ENCODE measurements at regions not wholly inside any gene's neighbourhood (a gene's known extent, or its start where the extent isn't known, plus 50 kb on each side); places are given as distances from the start of the nearest gene placed in this dataset.

DNA sequence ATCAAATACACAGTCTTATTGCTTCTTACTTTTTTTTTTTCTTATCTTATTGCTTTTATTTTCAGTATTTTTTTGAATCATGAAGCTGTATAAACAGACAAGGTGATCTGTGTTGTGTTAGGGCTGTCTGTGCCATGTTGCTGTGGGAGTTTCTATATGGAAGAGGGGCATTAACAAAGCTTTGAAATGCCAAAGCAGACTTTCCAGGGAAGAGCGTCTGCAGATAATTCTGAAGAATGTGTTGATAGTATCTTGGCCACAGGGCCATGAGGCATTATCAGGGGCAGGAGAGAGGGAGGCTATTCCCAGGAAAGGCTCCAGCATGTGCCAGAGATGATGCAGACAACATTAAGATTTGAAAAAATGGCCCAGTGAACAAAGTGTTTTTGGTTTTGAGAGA is 354.5 kb downstream of the UTRN start:
- no peaks in the 10 kb centered on the region for H3K9me3 ChIP-seq (ENCODE audit: control insufficient read depth, insufficient read depth, low read length)
- CTCF ChIA-PET = interaction anchor here (0.6 kb wide), 1 partner anchor 299 kb away, joined by 5 read pairs; no protein-coding TSS in a partner anchor
- TF ChIP-seq, protein P1, sequence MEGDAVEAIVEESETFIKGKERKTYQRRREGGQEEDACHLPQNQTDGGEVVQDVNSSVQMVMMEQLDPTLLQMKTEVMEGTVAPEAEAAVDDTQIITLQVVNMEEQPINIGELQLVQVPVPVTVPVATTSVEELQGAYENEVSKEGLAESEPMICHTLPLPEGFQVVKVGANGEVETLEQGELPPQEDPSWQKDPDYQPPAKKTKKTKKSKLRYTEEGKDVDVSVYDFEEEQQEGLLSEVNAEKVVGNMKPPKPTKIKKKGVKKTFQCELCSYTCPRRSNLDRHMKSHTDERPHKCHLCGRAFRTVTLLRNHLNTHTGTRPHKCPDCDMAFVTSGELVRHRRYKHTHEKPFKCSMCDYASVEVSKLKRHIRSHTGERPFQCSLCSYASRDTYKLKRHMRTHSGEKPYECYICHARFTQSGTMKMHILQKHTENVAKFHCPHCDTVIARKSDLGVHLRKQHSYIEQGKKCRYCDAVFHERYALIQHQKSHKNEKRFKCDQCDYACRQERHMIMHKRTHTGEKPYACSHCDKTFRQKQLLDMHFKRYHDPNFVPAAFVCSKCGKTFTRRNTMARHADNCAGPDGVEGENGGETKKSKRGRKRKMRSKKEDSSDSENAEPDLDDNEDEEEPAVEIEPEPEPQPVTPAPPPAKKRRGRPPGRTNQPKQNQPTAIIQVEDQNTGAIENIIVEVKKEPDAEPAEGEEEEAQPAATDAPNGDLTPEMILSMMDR (IDR thresholded peaks at IDR 0.05; ENCODE audit: low read depth, low read length) = no peak
- H3K27ac ChIP-seq (ENCODE audit: low read depth, low read length) = no peak overlapping the region
- POLR2A ChIA-PET = no interaction called here
- H3K27me3 ChIP-seq (ENCODE audit: control insufficient read depth, insufficient read depth, low read length) = no peaks in the 10 kb centered on the region
- no peak for DNase-seq (ENCODE audit: low read depth, low spot score)
- H3K4me3 ChIP-seq (ENCODE audit: low read depth, low read length) = no peak overlapping the region

DNA sequence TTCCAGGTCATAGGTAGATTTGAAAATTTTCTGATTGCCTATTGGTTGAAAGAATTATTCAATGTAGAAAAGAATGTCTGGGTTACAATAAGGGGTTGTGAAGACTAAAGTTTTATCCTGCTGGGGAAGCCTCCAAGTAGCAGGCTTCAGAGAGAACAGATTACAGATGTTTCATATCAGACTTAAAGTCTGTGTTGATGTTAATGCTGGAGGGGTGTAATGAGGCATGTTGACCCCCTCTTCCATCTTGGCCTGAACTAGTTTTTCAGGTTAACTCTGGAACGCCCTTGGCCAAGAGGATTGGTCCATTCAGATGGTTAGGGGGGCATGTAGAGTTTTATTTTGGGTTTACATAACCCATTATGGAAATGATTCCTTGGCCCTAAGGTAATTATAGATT is 356.2 kb downstream of the UTRN start:
- Histone ChIP-seq H3K9me3 (ENCODE audit: control insufficient read depth, insufficient read depth, low read length) (no peaks in the 10 kb centered on the region), H3K4me3 (ENCODE audit: low read depth, low read length) (no peak overlapping the region), H3K27ac (ENCODE audit: low read depth, low read length) (no peak overlapping the region), H3K27me3 (ENCODE audit: control insufficient read depth, insufficient read depth, low read length) (no peaks in the 10 kb centered on the region)
- ChIA-PET CTCF (no interaction called here), POLR2A (no interaction called here)
- TF ChIP-seq, protein P1 (IDR thresholded peaks at IDR 0.05; ENCODE audit: low read depth, low read length) = no peak
- no peak for DNase-seq (ENCODE audit: low read depth, low spot score)

DNA sequence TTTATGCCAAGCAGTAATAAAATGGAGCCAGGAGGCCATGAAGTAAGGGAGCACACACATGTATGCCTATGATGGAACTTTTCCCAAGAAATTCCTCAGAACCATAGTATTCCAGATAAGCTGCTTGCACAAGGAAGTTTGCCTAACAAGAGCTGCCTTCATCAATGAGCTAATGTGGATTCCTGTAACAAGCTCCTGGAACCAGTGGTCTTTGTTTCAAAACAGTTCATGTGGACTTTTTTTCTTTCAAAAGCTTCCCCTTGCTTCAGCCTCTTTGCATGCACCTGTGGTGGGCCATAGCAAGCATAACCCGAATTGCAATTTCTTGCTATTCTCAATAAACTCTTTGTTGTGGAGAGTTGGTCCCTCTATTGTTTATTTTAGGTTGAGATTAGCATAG is 359.6 kb downstream of the UTRN start:
- TF ChIP-seq, protein P1 (IDR thresholded peaks at IDR 0.05; ENCODE audit: low read depth, low read length) = no peak
- ChIA-PET POLR2A (no interaction called here), CTCF (no interaction called here)
- Histone ChIP-seq H3K27me3 (ENCODE audit: control insufficient read depth, insufficient read depth, low read length) (no peaks in the 10 kb centered on the region), H3K4me3 (ENCODE audit: low read depth, low read length) (no peak overlapping the region), H3K27ac (ENCODE audit: low read depth, low read length) (no peak overlapping the region), H3K9me3 (ENCODE audit: control insufficient read depth, insufficient read depth, low read length) (no peaks in the 10 kb centered on the region)
- no peak for DNase-seq (ENCODE audit: low read depth, low spot score)

DNA sequence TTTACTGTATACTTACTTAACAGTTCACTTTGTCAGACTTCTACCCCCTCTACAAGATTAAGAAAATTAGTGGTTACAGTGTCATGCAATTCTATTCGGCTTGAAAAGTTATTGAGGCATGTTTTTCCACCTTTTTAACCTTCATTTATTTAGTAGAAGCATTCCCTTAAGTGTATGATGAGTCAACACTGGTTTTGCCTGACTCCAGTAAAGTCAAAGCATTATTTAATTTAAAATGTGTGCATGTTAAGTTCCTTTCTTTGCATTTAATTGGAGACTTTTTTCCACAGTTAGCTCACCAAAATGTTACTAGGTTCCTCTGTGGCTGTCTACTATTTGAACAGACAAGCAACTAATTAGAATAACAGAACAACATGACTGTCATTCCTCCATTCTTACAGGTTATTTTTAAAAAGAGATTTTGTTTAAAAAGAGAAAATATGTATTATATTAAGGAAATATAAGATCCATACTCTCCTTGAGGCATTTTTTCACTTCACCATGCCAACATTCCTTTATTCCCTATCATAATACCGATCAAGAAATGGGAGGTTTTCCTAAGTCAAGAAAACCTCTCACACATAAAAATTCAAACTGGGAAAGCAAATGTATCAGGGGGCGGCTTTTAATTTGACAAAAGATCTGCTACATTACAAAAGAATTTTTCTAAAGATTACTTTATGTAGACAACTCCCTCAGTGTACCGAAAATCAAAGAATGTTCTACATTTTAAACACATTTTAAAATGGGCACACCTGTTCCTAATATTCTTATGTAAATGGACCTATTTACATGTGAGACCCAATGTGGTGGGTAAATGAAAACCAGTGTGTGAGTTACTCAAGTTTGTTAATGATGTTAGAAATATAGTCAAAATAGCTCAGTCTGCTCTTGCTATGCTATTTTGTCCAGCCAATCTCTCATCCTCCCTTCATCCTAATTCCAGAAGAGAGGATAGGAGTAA is 361.2 kb downstream of the UTRN start:
- Histone ChIP-seq H3K27ac (ENCODE audit: low read depth, low read length) (no peak overlapping the region), H3K9me3 (ENCODE audit: control insufficient read depth, insufficient read depth, low read length) (no peaks in the 10 kb centered on the region), H3K27me3 (ENCODE audit: control insufficient read depth, insufficient read depth, low read length) (no peaks in the 10 kb centered on the region), H3K4me3 (ENCODE audit: low read depth, low read length) (no peak overlapping the region)
- DNase-seq (ENCODE audit: low read depth, low spot score) = no peak
- CTCF ChIA-PET = interaction anchor here (1.4 kb wide), 1 partner anchor 61 kb away, joined by 3 read pairs; no protein-coding TSS in a partner anchor
- POLR2A ChIA-PET = no interaction called here
- TF ChIP-seq, protein P1 (IDR thresholded peaks at IDR 0.05; ENCODE audit: low read depth, low read length) = no peak

DNA sequence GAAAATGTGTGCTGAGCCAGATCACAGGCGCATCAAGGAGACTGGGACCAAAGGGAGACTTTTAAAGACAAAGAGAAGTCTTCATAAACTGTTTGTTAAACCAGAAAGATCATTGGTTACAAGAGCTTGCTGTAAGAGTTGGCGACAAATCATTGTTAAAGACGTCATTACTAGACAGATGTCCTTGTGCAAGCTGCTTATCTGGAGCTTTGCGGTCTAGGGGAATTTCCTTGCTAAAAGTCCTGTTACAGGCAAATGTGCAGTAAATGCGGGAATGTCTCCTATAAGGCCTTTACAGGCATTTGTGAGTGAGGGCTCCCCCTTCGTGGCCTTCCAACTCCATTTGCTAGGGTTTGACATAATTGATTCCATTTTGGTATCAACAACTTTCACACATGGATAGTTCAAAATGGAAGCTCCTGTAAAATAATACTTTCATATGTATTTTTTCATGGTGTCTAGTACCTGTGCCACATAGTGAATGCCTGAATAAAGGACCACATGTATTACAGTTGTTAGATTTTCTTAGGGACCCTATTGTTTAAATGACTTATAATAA is 362.4 kb downstream of the UTRN start:
- no peak overlapping the region for H3K4me3 ChIP-seq (ENCODE audit: low read depth, low read length)
- TF ChIP-seq, protein P1 (IDR thresholded peaks at IDR 0.05; ENCODE audit: low read depth, low read length) = no peak
- CTCF ChIA-PET = interaction anchor here (1.4 kb wide), 1 partner anchor 62 kb away, joined by 3 read pairs; no protein-coding TSS in a partner anchor
- POLR2A ChIA-PET = no interaction called here
- DNase-seq (ENCODE audit: low read depth, low spot score) = no peak
- no peak overlapping the region for H3K27ac ChIP-seq (ENCODE audit: low read depth, low read length)
- H3K9me3 ChIP-seq (ENCODE audit: control insufficient read depth, insufficient read depth, low read length) = no peaks in the 10 kb centered on the region
- H3K27me3 ChIP-seq (ENCODE audit: control insufficient read depth, insufficient read depth, low read length) = no peaks in the 10 kb centered on the region

All from AG04450 (cell line).